SK-N-SH treated with all-trans-retinoic acid at 6 μM for 48 hours (cell line): ENCODE measurements at regions not wholly inside any gene's neighbourhood (a gene's known extent, or its start where the extent isn't known, plus 50 kb on each side); places are given as distances from the start of the nearest gene placed in this dataset.

ENCODE experiments used
- ATAC-seq: fragments of 200-7000 bp; cut with Tn5 transposase; 3 replicates; pipeline ENCODE4 v1.9.1; 2020; ENCODE audit warnings: mild to moderate bottlenecking, moderate library complexity
- ARNTL ChIP-seq: fragments of 450-650 bp; formaldehyde crosslinking; IDR thresholded peaks from 2 replicates; pipeline ENCODE4 v1.5.0; 2020; ENCODE audit warnings: low read depth, mild to moderate bottlenecking, moderate library complexity, borderline replicate concordance
- BACH2 ChIP-seq: fragments of 250-450 bp; sonication (Bioruptor Pico); IDR thresholded peaks from 2 replicates; pipeline ENCODE4 v1.9.0; 2021; ENCODE audit warnings: mild to moderate bottlenecking, borderline replicate concordance
- CREB5 ChIP-seq: fragments of 250-450 bp; sonication (Bioruptor Pico); IDR thresholded peaks from 2 replicates; pipeline ENCODE4 v1.5.1; 2020; ENCODE audit warnings: low read depth, mild to moderate bottlenecking, moderate library complexity
- CSDC2 ChIP-seq: fragments of 250-450 bp; sonication (Bioruptor Pico); IDR thresholded peaks from 2 replicates; pipeline ENCODE4 v1.5.0; 2020; ENCODE audit warnings: mild to moderate bottlenecking, moderate library complexity
- CSRNP3 ChIP-seq: fragments of 250-450 bp; sonication (Bioruptor Pico); IDR thresholded peaks from 2 replicates; pipeline ENCODE4 v1.5.1; 2021; ENCODE audit warnings: mild to moderate bottlenecking, moderate library complexity
- ESRRG ChIP-seq: fragments of 250-450 bp; sonication (Bioruptor Pico); IDR thresholded peaks from 2 replicates; pipeline ENCODE4 v1.6.1; 2021; ENCODE audit warnings: mild to moderate bottlenecking
- ISL1 ChIP-seq: fragments of 250-450 bp; sonication (Bioruptor Pico); IDR thresholded peaks from 2 replicates; pipeline ENCODE4 v2.1.2; 2022; ENCODE audit warnings: mild to moderate bottlenecking, moderate library complexity
- OSR1 ChIP-seq: fragments of 250-450 bp; sonication (Bioruptor Pico); IDR thresholded peaks from 2 replicates; pipeline ENCODE4 v1.8.0; 2022; ENCODE audit warnings: moderate library complexity, mild to moderate bottlenecking, inconsistent platforms
- PATZ1 ChIP-seq: fragments of 250-450 bp; sonication (Bioruptor Pico); IDR thresholded peaks from 2 replicates; pipeline ENCODE4 v1.8.0; 2020; ENCODE audit warnings: mild to moderate bottlenecking, moderate library complexity, borderline replicate concordance
- RARB ChIP-seq: fragments of 250-450 bp; sonication (Bioruptor Pico); IDR thresholded peaks from 2 replicates; pipeline ENCODE4 v1.8.0; 2021; ENCODE audit warnings: mild to moderate bottlenecking, moderate library complexity
- SNAI2 ChIP-seq: fragments of 250-450 bp; sonication (Bioruptor Pico); IDR thresholded peaks from 2 replicates; pipeline ENCODE4 v1.5.0; 2020; ENCODE audit warnings: mild to moderate bottlenecking, moderate library complexity
- TCF4 ChIP-seq: fragments of 250-450 bp; sonication (Bioruptor Pico); IDR thresholded peaks from 2 replicates; pipeline ENCODE4 v1.8.0; 2021; ENCODE audit warnings: mild to moderate bottlenecking, moderate library complexity, borderline replicate concordance
- TOX ChIP-seq: fragments of 250-450 bp; sonication (Bioruptor Pico); IDR thresholded peaks from 2 replicates; pipeline ENCODE4 v1.8.0; 2021; ENCODE audit warnings: mild to moderate bottlenecking, moderate library complexity, borderline replicate concordance
- TSHZ2 ChIP-seq: fragments of 250-450 bp; sonication (Bioruptor Pico); IDR thresholded peaks from 2 replicates; pipeline ENCODE4 v1.5.0; 2020; ENCODE audit warnings: mild to moderate bottlenecking, moderate library complexity
- ZC3H10 ChIP-seq: fragments of 250-450 bp; sonication (Bioruptor Pico); IDR thresholded peaks from 2 replicates; pipeline ENCODE4 v1.5.1; 2021; ENCODE audit warnings: mild to moderate bottlenecking, moderate library complexity
- ZFP3 ChIP-seq: fragments of 250-450 bp; sonication (Bioruptor Pico); IDR thresholded peaks from 2 replicates; pipeline ENCODE4 v1.5.0; 2020; ENCODE audit warnings: mild to moderate bottlenecking, moderate library complexity
- ZFP30 ChIP-seq: fragments of 450-650 bp; formaldehyde crosslinking; IDR thresholded peaks from 2 replicates; pipeline ENCODE4 v1.5.0; 2022; ENCODE audit warnings: mild to moderate bottlenecking, moderate library complexity
- ZNF565 ChIP-seq: fragments of 450-650 bp; formaldehyde crosslinking; conservative IDR thresholded peaks from 2 replicates; pipeline ENCODE4 v1.5.0; 2020; ENCODE audit warnings: low read depth, mild to moderate bottlenecking, moderate library complexity
- ZNF8 ChIP-seq: fragments of 450-650 bp; formaldehyde crosslinking; IDR thresholded peaks from 2 replicates; pipeline ENCODE4 v1.5.0; 2020; ENCODE audit warnings: mild to moderate bottlenecking, moderate library complexity

DNA sequence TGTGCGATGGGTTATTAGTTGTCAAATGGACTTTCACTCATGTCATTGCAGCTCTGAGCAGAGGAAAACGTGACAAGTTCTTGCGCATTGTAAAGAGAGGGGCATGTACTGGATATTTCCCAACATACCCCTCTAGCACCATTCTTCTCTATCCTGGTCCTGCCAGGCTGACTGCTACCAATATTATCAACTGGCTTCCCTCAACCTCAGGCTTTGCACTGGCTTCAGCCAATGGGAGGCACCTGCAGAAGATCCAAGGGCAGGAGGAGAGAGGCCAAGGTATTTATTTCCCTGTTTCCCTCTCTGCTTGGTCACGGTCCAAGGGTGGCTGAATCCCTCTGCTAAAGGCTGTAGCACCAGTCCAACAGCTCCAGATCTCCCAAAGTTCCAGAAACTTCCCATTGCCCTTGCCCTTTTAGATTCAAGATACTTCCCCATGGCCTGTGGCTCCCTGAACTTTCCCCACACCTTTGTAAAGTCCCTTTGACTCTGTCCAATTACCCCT is 175.6 kb upstream of the NECTIN1 start (continued):
- TF ChIP-seq TSHZ2 (CRISPR knock-in tag) (no peak), ESRRG (CRISPR knock-in tag) (no peak)

DNA sequence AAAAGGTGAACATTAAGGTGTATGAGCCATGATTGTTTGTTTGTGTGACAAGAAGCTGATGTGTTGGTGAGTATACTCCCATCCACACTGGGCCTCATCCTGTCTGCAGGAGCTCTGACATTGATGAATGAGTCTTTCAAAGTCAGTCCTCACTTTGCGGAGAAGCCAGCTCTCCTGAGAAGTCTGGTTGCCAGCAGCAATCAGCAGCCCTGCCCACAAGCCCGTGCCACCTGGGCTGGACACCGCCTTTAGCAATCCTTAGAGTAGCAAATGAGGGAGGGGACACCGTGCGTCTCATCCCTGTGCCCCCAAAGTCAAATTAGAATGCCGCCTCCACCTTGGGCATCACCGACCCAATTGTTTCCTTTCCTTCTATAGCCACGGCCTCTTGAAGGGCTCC is 174.8 kb upstream of the NECTIN1 start:
- TF ChIP-seq ZFP3 (no peak), TCF4 (CRISPR knock-in tag) (no peak), CSDC2 (CRISPR knock-in tag) (no peak), ZNF565 (CRISPR knock-in tag) (no peak), PATZ1 (CRISPR knock-in tag) (no peak), TOX (CRISPR knock-in tag) (no peak), BACH2 (CRISPR knock-in tag) (no peak), ARNTL (CRISPR knock-in tag) (no peak), ZFP30 (CRISPR knock-in tag) (no peak), CSRNP3 (no peak), ZC3H10 (CRISPR knock-in tag) (no peak), TSHZ2 (CRISPR knock-in tag) (no peak), RARB (CRISPR knock-in tag) (no peak), ISL1 (CRISPR knock-in tag) (no peak), SNAI2 (CRISPR knock-in tag) (no peak)
- ATAC-seq, result no peak

GRCh38 chr11:119903389-119903788 is 174.4 kb upstream of the NECTIN1 start:
- ATAC-seq, result no peak
- TF ChIP-seq ZNF565 (CRISPR knock-in tag) (no peak), CSRNP3 (no peak), ZC3H10 (CRISPR knock-in tag) (no peak), SNAI2 (CRISPR knock-in tag) (no peak), CSDC2 (CRISPR knock-in tag) (no peak), BACH2 (CRISPR knock-in tag) (no peak), PATZ1 (CRISPR knock-in tag) (no peak), OSR1 (CRISPR knock-in tag) (no peak), ZFP3 (no peak), ZFP30 (CRISPR knock-in tag) (no peak), CREB5 (CRISPR knock-in tag) (no peak), ZNF8 (CRISPR knock-in tag) (no peak), ARNTL (CRISPR knock-in tag) (no peak)
- TF ChIP-seq, all 23 proteins: peak for 0
